A549 (cell line): ENCODE measurements at regions not wholly inside any gene's neighbourhood (a gene's known extent, or its start where the extent isn't known, plus 50 kb on each side); places are given as distances from the start of the nearest gene placed in this dataset.

Experiments used
- CBX8 ChIP-seq: fragments of 200-600 bp; sonication (generic); IDR thresholded peaks from 2 replicates; pipeline ENCODE4 v1.6.1; 2016
- MAZ ChIP-seq: fragments of 150-350 bp; IDR thresholded peaks from 2 replicates; pipeline ENCODE4 v1.6.1; 2014; ENCODE audit warnings: antibody characterized with exemption, low read depth, low read length, borderline replicate concordance
- POLR2A ChIP-seq: IDR thresholded peaks from 2 replicates; pipeline ENCODE4 v1.6.1; 2012; ENCODE audit warnings: mild to moderate bottlenecking, low read length
- RAD21 ChIP-seq, 2 experiments: fragments of >200 bp in 1 of 2; sonication (Bioruptor Twin) in 1 of 2; formaldehyde crosslinking in 1 of 2; IDR thresholded peaks in 1 of 2; conservative IDR thresholded peaks in 1 of 2; 2 replicates in 1 of 2; 3 replicates in 1 of 2; pipeline ENCODE4 v1.6.1; 2012 to 2018; ENCODE audit warnings: inconsistent platforms in 1 of 2
- RFX5 ChIP-seq: fragments of 450-650 bp; IDR thresholded peaks from 2 replicates; pipeline ENCODE4 v1.7.1; 2014; ENCODE audit warnings: antibody characterized with exemption, mild to moderate bottlenecking, moderate library complexity
- SREBF2 ChIP-seq: fragments of 450-650 bp; IDR thresholded peaks from 2 replicates; pipeline ENCODE4 v1.6.1; 2014; ENCODE audit warnings: mild to moderate bottlenecking, moderate library complexity
- TF ChIP-seq, protein P1 (sequence below): fragments of >200 bp; sonication (Bioruptor Twin); formaldehyde crosslinking; IDR thresholded peaks from 3 replicates; pipeline ENCODE4 v1.5.1; 2016
- TF ChIP-seq, protein P2 (sequence below): fragments of 450-650 bp; IDR thresholded peaks from 2 replicates; pipeline ENCODE4 v1.6.1; 2014; ENCODE audit warnings: antibody characterized with exemption

DNA sequence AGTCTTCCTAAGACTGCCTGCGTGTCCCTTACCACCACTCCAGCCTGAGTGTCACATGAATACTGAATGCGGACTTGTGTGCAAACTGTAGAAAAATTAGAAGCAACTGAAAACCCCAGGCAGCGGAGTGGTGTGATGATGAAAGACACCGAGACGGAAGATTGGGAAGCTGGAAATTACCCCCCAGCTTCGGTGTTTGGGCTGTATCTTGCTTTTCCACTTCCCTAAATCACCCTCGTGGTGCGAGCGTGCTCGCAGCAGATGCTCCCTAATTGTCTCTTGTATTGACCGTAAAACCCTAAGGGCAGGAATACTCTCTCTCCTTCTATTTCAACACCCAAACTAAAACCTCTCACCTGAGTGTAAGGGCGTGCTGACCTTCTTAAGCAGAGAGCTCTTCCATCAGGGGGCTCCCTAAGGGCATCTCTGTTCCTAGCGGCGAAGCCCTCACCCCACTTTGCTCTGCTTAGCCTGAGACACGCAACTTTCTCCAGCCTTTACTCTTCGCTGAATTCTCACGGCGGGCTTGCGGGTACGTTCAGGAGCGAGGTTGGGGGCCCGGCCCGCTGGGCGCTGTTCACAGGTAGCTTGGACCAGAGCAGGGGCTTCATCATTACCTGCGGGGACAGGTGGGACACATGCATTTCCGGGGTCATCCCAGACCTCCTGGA lies 62.4 kb downstream of the CRYBB2 start:
- TF ChIP-seq POLR2A (no peak), MAZ (no peak), RFX5 (no peak), RAD21 (conservative IDR thresholded peaks at IDR 0.05 in 1 of 2, IDR thresholded peaks at IDR 0.05 in 1 of 2) (no peak), CBX8 (no peak), SREBF2 (no peak)
- TF ChIP-seq, protein P1, sequence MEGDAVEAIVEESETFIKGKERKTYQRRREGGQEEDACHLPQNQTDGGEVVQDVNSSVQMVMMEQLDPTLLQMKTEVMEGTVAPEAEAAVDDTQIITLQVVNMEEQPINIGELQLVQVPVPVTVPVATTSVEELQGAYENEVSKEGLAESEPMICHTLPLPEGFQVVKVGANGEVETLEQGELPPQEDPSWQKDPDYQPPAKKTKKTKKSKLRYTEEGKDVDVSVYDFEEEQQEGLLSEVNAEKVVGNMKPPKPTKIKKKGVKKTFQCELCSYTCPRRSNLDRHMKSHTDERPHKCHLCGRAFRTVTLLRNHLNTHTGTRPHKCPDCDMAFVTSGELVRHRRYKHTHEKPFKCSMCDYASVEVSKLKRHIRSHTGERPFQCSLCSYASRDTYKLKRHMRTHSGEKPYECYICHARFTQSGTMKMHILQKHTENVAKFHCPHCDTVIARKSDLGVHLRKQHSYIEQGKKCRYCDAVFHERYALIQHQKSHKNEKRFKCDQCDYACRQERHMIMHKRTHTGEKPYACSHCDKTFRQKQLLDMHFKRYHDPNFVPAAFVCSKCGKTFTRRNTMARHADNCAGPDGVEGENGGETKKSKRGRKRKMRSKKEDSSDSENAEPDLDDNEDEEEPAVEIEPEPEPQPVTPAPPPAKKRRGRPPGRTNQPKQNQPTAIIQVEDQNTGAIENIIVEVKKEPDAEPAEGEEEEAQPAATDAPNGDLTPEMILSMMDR = no peak
- TF ChIP-seq, protein P2, sequence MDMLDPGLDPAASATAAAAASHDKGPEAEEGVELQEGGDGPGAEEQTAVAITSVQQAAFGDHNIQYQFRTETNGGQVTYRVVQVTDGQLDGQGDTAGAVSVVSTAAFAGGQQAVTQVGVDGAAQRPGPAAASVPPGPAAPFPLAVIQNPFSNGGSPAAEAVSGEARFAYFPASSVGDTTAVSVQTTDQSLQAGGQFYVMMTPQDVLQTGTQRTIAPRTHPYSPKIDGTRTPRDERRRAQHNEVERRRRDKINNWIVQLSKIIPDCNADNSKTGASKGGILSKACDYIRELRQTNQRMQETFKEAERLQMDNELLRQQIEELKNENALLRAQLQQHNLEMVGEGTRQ = no peak
